ENCODE measurements at regions not wholly inside any gene's neighbourhood (a gene's known extent, or its start where the extent isn't known, plus 50 kb on each side); places are given as distances from the start of the nearest gene placed in this dataset.

GRCh38 chr18:30781601-30782000, 260.9 kb downstream of the DSC3 start (continued):
- TF ChIP-seq REST (IDR thresholded peaks at IDR 0.05; ENCODE audit: borderline replicate concordance in 1 of 2, low read depth in 1 of 2, low read length in 2 of 2) (no peak), ZNF670 (CRISPR knock-in tag; IDR thresholded peaks at IDR 0.05; ENCODE audit: borderline replicate concordance) (no peak), TFE3 (CRISPR knock-in tag; IDR thresholded peaks at IDR 0.05) (no peak), ZNF101 (CRISPR knock-in tag; IDR thresholded peaks at IDR 0.05; ENCODE audit: borderline replicate concordance, low read depth) (no peak), TFDP2 (CRISPR knock-in tag; IDR thresholded peaks at IDR 0.05) (no peak), ATF6 (CRISPR knock-in tag; conservative IDR thresholded peaks at IDR 0.05) (no peak)
